ENCODE measurements at regions not wholly inside any gene's neighbourhood (a gene's known extent, or its start where the extent isn't known, plus 50 kb on each side); places are given as distances from the start of the nearest gene placed in this dataset.
"Not testable (repeated sequence)": the region's sequence is repeated elsewhere in the genome, so short reads cannot be mapped to it uniquely, and the experiment has no call there.

DNA sequence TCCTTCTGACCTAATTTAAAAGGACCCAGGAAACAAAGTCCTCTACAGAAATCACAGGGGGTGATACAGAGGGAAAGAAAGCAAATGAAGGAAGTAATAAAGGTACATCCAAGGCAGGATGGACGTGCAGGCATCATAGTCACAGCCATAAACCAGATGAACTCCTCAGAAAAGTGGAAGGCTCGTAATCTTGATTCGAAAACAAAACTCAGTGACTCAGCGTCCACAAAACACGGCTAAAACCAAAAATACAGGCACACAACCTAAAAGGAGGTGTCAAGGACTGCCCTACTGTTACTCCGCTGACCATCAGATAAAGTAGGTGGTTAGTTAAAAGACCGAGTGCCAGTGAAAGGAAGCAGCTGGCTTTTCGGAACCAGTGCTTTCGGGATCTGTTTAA, 81.5 kb downstream of the TRIM69 start:
- not testable (repeated sequence) for DNase-seq (ENCODE audit: low read depth in 2 of 2)

DNA sequence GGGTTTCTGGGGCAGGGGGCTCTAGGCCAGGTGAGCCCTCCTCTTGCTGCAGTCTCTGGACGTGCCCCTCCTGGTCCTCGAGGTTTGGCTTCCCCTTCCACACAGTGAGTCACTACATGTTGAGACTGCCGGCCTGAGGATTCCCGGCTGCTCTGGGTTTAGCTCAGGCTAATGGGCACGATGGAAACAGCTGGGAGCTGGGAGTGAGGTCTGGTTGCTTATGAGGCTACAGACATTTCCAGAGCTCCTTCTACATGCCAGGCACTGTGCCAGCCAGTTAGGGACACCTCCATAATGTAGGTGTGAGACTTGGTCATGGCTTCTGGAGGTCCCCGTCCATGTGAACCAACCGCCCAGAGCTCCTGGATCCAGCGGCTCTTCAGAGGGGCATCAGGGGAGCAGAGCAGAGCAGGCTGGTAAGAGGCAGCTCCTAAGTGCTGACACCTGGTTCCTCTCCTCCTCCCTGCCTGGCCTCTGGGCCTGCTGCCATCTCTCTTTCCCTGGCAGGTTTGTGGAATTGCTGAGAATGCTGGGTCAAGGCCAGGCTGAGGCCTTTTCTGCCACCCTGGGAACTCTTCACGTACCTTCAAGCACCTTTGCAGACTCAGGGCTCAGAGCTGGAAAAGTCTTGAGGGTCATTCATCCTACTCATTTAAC, 83.1 kb downstream of the TRIM69 start:
- not testable (repeated sequence) for DNase-seq (ENCODE audit: low read depth in 2 of 2)

- not testable (repeated sequence) for DNase-seq (ENCODE audit: low read depth in 2 of 2)
Observed at GRCh38 chr15:44820535-44820934, 84.2 kb downstream of the TRIM69 start.

DNA sequence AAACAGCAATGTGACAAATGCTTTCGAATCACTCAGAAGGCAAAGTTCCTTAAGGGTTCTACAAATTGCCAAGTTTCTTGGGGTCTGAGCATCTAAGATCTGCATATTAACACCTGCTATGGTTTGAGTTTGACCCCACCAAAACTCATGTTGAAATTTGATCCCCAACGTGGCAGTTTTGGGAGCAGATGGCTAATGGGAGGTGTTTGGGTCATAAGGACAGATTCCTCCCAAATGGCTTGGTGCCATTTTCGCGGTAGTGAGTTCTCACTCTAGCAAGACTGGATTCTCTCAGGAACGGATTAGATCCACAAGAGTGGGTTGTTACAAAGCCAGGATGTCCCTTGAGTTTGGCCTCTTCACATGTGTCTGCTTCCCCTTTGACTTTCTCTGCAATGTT, 84.6 kb downstream of the TRIM69 start:
- not testable (repeated sequence) for DNase-seq (ENCODE audit: low read depth in 2 of 2)

GRCh38 chr15:44824277-44825145, 88.2 kb downstream of the TRIM69 start:
- not testable (repeated sequence) for DNase-seq (ENCODE audit: low read depth in 2 of 2)

- DNase-seq (ENCODE audit: low read depth in 2 of 2): not testable (repeated sequence)
Observed at GRCh38 chr15:44826583-44826982, 90.3 kb downstream of the TRIM69 start.

GRCh38 chr15:44828229-44828914, 92.0 kb downstream of the TRIM69 start:
- DNase-seq (ENCODE audit: low read depth in 2 of 2): not testable (repeated sequence)

DNA sequence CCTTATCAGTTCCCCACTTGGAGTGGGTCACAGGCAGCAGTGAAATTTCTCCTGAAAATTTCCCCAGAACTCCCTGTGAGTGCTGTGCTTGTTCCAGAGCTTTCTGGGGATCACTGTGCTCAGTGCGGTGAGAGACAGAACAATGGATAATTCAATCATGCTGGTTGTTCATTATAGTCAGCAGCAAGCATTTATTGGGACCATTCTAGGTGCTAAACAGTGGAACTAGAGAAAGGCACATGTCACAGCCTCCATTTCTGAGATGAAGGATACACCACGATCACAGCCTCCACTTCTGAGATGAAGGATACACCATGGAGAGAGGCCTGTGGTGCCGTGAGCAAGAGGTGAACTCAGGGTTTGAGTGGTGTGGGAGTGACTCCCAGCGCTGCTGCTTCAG, 92.8 kb downstream of the TRIM69 start:
- not testable (repeated sequence) for DNase-seq (ENCODE audit: low read depth in 2 of 2)

GRCh38 chr15:44830692-44831408, 94.5 kb downstream of the TRIM69 start:
- DNase-seq (ENCODE audit: low read depth in 2 of 2): not testable (repeated sequence)

DNA sequence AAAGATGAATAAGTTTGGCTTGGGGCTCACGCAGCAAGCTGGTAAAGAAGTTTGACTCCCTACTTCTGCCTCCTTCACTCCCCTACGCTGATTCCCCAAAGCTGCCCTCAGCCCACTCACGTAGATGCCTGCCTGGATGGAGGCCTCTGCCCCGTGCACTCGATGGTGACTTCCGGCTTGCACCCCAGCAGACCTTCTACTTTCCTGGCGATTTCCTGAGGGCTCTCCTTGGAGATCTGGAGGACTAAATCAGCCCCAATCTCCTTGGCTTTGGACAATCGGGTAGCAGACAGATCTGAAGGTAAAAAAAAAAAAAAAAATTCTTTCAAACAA, 95.0 kb downstream of the TRIM69 start:
- DNase-seq (ENCODE audit: low read depth in 2 of 2): not testable (repeated sequence)

DNA sequence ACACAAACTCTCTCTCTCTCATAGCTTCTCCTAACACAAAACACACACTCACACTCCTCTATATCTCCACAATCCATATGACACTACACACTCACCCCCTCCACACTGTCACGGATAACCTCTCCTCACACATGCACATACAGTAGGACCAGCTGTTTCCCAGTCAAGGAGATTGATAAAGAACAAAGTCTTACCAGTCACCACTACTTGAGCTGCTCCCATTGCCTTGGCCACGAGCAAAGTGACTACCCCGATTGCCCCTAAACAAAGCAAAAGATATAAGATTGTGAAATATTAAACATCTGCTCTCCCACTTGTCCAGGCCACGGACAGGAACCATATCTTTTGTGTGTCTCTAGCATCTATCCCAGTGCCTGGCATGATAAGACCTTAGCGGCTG, 95.8 kb downstream of the TRIM69 start:
- DNase-seq (ENCODE audit: low read depth in 2 of 2): not testable (repeated sequence)

DNA sequence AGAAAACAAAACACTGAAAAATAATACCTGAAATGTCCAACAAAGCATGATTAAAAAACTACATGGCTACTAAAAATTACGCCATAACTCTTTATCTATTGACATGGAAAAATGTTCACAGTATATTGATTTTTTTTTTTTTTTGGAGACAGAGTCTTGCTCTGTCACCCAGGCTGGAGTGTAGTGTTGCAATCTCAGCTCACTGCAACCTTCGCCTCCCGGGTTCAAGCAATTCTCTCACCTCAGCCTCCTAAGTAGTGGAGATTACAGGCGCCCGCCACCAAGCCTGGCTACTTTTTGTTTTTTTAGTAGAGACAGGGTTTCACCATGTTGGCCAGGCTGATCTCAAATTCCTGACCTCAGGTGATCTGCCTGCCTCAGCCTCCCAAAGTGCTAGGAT, 96.8 kb downstream of the TRIM69 start:
- DNase-seq (ENCODE audit: low read depth in 2 of 2): not testable (repeated sequence)

- not testable (repeated sequence) for DNase-seq (ENCODE audit: low read depth in 2 of 2)
Observed at GRCh38 chr15:44833761-44834160, 97.4 kb downstream of the TRIM69 start.

DNA sequence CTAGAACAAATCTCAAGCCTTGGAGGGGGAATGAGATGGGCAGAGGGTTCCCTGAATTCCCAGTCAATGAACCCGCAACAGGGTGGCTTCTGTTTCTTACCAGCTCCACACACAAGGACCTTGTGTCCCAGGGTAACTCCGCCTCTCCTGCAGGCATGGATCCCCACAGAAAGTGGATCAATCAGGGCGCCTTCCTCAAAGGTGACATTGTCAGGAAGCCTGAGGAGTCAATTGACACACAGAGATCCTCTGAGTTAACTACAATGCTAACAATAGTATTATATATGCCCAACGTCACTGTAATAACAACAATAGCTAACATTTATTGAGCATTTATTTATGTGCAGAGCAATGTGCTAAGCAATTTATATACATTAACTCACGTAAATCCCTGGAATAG, 98.8 kb downstream of the TRIM69 start:
- DNase-seq (ENCODE audit: low read depth in 2 of 2): not testable (repeated sequence)

- DNase-seq (ENCODE audit: low read depth in 2 of 2): no peak
Observed at GRCh38 chr15:44836094-44836493, 99.8 kb downstream of the TRIM69 start.

DNA sequence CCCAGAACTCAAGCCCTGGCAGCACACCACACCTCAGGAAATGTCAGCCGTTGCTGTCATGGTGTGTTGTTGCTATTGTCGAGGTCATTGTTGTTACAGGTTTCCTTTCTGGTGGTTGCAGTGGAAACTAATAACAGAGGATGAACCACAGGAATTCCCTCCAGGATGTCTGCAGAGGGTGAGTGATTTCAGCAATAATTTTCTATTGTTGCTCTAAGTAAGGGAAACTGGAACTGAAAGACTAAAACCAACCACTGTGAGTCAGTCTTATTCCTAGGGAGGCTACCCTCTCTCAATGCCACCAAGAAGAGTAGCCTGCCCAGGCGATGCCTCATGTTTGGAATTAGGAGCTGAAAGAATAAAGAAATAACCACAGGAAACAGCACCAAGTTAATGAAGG, 102.6 kb downstream of the TRIM69 start:
- not testable (repeated sequence) for DNase-seq (ENCODE audit: low read depth in 2 of 2)

- DNase-seq (ENCODE audit: low read depth in 2 of 2): not testable (repeated sequence)
Observed at GRCh38 chr15:44841762-44842161, 105.4 kb downstream of the TRIM69 start.

DNA sequence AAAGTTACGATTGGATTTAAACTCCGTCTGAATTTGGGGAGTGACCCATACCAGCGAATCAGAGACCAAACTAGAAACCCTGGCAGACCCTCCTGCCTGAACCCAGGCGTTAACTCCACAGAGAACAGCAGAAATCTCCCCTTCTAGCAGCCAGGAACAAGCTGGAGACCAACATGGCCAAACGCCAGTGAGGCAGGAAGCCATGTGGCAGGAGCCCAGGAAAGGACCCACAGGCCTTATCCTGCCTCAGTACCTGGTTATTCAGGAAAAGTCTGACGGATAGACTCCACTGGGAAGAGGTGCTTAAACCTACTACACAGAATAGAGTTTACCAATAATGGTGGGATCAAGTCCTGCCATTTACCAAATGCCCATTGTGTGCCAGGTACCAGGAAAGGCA, 106.6 kb downstream of the TRIM69 start:
- DNase-seq (ENCODE audit: low read depth in 2 of 2): not testable (repeated sequence)

DNA sequence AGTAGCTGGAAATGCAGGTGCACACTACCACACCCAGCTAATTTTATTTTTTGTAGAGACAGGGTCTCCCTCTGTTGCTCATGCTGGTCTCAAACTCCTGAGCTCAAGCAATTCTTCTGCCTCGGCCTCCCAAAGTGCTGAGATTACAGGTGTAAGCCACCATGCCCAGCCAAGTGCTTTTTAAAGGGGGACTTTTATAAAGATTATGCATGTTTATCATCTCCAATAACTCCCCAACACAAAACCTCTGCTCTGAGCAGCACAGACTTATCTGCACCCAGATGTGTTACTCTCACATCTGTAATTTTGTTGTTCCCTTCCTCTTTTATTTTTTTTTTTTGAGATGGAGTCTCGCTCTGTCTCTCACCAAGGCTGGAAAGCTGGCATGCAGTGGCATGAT, 108.6 kb downstream of the TRIM69 start:
- DNase-seq (ENCODE audit: low read depth in 2 of 2): not testable (repeated sequence)

DNA sequence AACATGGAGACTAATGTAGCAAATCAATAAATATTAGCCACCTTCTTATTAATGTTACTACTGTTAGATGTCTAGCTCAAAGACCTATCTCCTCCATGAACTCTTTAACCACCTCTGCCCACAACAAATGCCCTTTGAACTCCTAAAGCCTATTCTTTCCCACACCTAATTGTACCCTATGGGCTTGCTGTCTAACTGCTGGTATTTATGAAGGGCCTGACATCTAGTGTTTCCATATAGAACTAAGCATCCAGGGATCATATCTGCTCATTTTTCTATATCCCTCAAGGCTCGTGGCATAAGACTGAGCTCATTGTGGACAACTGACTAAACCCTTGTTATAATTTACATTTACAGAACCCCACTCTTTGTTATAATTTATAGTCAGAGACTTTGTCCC, 109.8 kb downstream of the TRIM69 start:
- not testable (repeated sequence) for DNase-seq (ENCODE audit: low read depth in 2 of 2)

DNA sequence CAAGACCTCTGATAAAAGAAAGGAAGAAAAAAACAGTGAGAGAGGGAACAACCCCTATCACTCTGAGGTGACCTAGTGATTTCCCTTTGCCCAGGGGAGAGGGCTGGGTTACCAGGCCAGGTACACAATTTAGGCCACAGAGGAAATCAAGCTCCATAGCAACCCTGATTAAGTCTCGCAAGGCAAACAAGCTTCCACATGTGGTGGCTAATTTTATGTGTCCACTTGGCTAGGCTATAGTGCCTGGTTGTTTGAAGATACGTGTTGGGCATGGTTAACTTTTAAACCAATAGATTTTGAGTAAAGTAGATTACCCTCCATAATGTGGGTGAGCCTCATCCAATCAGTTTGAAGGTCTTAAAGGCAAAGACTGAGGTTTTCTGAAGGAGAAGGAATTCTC, 108.9 kb upstream of the TERB2 start:
- not testable (repeated sequence) for DNase-seq (ENCODE audit: low read depth in 2 of 2)

DNA sequence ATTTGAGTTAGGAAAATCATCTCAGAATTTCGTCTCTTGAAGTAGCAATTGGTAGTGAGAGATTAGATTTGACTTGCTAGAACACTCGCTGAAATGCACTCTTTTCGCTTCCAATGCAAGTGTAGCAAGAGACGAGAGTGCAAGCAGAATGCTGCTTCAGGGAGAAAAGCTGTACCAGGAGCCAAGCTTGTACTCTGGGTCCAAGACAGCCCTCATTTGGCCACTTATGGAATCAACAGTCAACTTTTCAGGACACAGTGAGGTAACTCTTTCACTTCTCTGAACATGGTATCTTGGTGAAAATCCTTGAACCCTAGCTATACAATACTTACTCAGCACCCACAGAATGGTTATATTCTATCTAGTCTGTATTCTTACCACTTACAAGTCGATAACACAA, 107.6 kb upstream of the TERB2 start:
- DNase-seq (ENCODE audit: low read depth in 2 of 2): not testable (repeated sequence)
